ENCODE measurements at regions not wholly inside any gene's neighbourhood (a gene's known extent, or its start where the extent isn't known, plus 50 kb on each side); places are given as distances from the start of the nearest gene placed in this dataset.

- peak; percentile 25 for TF ChIP-seq CTCF (conservative IDR thresholded peaks at IDR 0.05; ENCODE audit: low read depth, low read length)
Observed at GRCh38 chr6:105790635-105791034, 295.5 kb upstream of the PRDM1 start.

GRCh38 chr6:105789935-105790334 lies 296.2 kb upstream of the PRDM1 start:
- DNase-seq (ENCODE audit: low read depth), result no peak
- H3K4me3 ChIP-seq (ENCODE audit: low read length), result no peak overlapping the region
- TF ChIP-seq CTCF (conservative IDR thresholded peaks at IDR 0.05; ENCODE audit: low read depth, low read length), result no peak

More at GRCh38 chr6:105790635-105791034, 295.5 kb upstream of the PRDM1 start:
- no peak for DNase-seq (ENCODE audit: low read depth)
- H3K4me3 ChIP-seq (ENCODE audit: low read length), result no peak overlapping the region

- H3K4me3 ChIP-seq (ENCODE audit: low read length), result no peak overlapping the region
- DNase-seq (ENCODE audit: low read depth), result no peak
- no peak for TF ChIP-seq CTCF (conservative IDR thresholded peaks at IDR 0.05; ENCODE audit: low read depth, low read length)
Observed at GRCh38 chr6:105787747-105788146, 298.4 kb upstream of the PRDM1 start.

GRCh38 chr6:105786890-105787655 lies 299.1 kb upstream of the PRDM1 start:
- no peak for DNase-seq (ENCODE audit: low read depth)
- no peak overlapping the region for H3K4me3 ChIP-seq (ENCODE audit: low read length)
- TF ChIP-seq CTCF (conservative IDR thresholded peaks at IDR 0.05; ENCODE audit: low read depth, low read length), result no peak

GRCh38 chr6:105786449-105786848 lies 299.7 kb upstream of the PRDM1 start:
- no peak for TF ChIP-seq CTCF (conservative IDR thresholded peaks at IDR 0.05; ENCODE audit: low read depth, low read length)
- DNase-seq (ENCODE audit: low read depth), result no peak
- H3K4me3 ChIP-seq (ENCODE audit: low read length), result no peak overlapping the region

DNA sequence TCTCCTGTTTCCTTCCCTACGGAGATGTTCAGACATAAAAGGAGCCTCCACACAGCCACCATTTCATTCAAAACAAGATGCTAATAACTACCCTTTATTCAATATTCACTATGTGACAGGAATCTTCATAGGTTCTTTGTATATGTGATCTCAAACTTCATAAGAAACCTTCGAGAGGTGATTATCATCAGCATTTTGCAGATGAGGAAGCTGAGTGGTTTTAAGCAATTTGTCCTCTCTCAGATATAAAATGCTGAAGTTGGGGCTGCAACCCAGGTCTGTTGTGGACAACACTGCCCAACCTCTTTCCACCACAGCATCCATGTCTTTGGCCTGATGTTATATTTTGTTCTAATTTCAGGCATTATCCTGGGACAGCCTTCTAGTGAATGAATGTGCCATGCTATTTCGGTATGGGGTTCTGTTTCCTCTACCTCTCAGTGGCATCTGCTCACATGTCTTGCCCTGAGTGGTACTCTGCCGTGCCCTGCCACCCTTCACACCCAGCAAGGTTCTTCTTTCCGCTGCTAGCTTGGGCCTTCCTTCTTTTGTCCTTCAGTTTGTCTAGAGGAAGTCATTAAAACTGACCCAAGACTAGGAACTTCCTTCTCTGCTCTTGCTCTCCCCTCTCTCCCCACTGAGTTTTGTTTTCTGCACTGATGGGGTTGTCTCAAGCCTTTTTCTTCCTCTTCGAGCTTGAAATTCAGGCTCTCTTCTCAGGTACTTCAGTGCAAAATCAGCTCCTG lies 300.9 kb upstream of the PRDM1 start:
- DNase-seq (ENCODE audit: low read depth), result no peak
- H3K4me3 ChIP-seq (ENCODE audit: low read length), result no peak overlapping the region
- TF ChIP-seq CTCF (conservative IDR thresholded peaks at IDR 0.05; ENCODE audit: low read depth, low read length), result no peak

GRCh38 chr6:105784179-105784578 lies 302.0 kb upstream of the PRDM1 start:
- no peak for DNase-seq (ENCODE audit: low read depth)
- TF ChIP-seq CTCF (conservative IDR thresholded peaks at IDR 0.05; ENCODE audit: low read depth, low read length), result no peak
- H3K4me3 ChIP-seq (ENCODE audit: low read length), result no peak overlapping the region
